ENCODE measurements at regions not wholly inside any gene's neighbourhood (a gene's known extent, or its start where the extent isn't known, plus 50 kb on each side); places are given as distances from the start of the nearest gene placed in this dataset.

DNA sequence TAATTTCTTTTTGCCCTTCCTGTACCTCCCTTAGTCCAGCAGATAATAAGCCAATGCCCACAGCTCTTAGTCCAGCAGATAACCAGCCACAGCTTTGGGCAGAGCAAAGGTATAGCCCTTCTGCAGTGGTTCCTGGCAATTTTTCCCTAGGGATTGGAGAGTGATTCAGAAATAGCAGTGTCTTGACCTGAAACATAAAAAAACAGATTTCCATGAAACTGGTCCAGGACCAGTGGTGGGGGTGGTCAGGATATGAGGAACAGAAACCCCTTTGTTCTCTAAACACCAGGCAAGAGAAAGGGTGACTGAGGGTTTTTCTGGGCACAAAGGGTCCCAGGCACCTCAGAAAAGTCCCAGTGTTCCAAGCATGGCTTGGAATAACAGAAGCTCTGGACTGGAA, 103.4 kb downstream of the ARRDC4 start:
- TF ChIP-seq, protein P1, sequence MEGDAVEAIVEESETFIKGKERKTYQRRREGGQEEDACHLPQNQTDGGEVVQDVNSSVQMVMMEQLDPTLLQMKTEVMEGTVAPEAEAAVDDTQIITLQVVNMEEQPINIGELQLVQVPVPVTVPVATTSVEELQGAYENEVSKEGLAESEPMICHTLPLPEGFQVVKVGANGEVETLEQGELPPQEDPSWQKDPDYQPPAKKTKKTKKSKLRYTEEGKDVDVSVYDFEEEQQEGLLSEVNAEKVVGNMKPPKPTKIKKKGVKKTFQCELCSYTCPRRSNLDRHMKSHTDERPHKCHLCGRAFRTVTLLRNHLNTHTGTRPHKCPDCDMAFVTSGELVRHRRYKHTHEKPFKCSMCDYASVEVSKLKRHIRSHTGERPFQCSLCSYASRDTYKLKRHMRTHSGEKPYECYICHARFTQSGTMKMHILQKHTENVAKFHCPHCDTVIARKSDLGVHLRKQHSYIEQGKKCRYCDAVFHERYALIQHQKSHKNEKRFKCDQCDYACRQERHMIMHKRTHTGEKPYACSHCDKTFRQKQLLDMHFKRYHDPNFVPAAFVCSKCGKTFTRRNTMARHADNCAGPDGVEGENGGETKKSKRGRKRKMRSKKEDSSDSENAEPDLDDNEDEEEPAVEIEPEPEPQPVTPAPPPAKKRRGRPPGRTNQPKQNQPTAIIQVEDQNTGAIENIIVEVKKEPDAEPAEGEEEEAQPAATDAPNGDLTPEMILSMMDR (IDR thresholded peaks at IDR 0.05; ENCODE audit: low read length) = no peak
- TF ChIP-seq EZH2 (IDR thresholded peaks at IDR 0.05; ENCODE audit: borderline replicate concordance, low read length) = no peak
